ENCODE measurements at regions not wholly inside any gene's neighbourhood (a gene's known extent, or its start where the extent isn't known, plus 50 kb on each side); places are given as distances from the start of the nearest gene placed in this dataset.

GRCh38 chr15:39488516-39488915 is 92.4 kb upstream of the THBS1 start:
- no peak for TF ChIP-seq SUZ12 (IDR thresholded peaks at IDR 0.05; ENCODE audit: extremely low read depth, insufficient read depth, insufficient read length)
- TF ChIP-seq YY1 (IDR thresholded peaks at IDR 0.05; ENCODE audit: insufficient read depth, insufficient read length) = no peak
